ENCODE measurements at regions not wholly inside any gene's neighbourhood (a gene's known extent, or its start where the extent isn't known, plus 50 kb on each side); places are given as distances from the start of the nearest gene placed in this dataset.

DNA sequence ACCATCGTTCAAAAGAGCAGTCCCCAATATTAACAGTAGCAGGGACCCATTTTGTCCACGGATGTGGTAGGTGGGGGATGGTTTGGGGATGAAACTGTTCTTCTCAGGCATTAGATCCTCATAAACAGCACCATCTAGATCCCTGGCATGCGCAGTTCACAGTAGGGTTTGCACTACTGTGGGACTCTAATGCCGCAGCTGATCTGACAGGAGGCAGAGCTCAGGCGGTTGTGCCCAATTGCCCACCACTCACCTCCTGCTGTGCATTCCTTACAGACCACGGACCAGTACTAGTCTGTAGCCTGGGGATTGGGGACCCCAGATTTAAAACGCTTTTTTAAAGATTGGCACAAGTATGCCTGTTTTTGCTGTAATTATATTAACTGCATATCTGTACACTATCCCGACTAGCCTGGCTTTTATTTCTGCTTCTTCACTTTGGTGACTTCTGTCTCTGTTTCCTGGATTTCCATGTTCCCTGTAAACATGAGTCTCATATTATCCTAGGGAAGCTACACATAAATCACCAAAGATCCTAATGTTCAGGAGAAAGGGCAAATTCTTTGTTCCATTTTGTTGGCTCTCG lies 163.3 kb upstream of the AKR1E2 start:
- TF ChIP-seq, protein P1, sequence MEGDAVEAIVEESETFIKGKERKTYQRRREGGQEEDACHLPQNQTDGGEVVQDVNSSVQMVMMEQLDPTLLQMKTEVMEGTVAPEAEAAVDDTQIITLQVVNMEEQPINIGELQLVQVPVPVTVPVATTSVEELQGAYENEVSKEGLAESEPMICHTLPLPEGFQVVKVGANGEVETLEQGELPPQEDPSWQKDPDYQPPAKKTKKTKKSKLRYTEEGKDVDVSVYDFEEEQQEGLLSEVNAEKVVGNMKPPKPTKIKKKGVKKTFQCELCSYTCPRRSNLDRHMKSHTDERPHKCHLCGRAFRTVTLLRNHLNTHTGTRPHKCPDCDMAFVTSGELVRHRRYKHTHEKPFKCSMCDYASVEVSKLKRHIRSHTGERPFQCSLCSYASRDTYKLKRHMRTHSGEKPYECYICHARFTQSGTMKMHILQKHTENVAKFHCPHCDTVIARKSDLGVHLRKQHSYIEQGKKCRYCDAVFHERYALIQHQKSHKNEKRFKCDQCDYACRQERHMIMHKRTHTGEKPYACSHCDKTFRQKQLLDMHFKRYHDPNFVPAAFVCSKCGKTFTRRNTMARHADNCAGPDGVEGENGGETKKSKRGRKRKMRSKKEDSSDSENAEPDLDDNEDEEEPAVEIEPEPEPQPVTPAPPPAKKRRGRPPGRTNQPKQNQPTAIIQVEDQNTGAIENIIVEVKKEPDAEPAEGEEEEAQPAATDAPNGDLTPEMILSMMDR (IDR thresholded peaks at IDR 0.05) = no peak
- TF ChIP-seq POLR2A (IDR thresholded peaks at IDR 0.05) (no peak), POLR2AphosphoS5 (IDR thresholded peaks at IDR 0.05) (no peak), EP300 (IDR thresholded peaks at IDR 0.05; ENCODE audit: low read depth) (no peak)
